Loucy (cell line): ENCODE measurements at regions not wholly inside any gene's neighbourhood (a gene's known extent, or its start where the extent isn't known, plus 50 kb on each side); places are given as distances from the start of the nearest gene placed in this dataset.

Experiments
- H2AFZ ChIP-seq: fragments of 200-600 bp; sonication (generic); 2 replicates; pipeline ENCODE4 v1.6.0; 2016; ENCODE audit warnings: antibody characterized with exemption, mild to moderate bottlenecking, low read length, moderate library complexity
- H3F3A ChIP-seq: fragments of 200-600 bp; 2 replicates; pipeline ENCODE4 v1.6.0; 2016; ENCODE audit warnings: antibody characterized with exemption, low read depth, mild to moderate bottlenecking
- H3K27me3 ChIP-seq: fragments of 200-600 bp; sonication (generic); 2 replicates; pipeline ENCODE4 v1.6.1; 2014; ENCODE audit warnings: low read length, mild to moderate bottlenecking; ENCODE audit not compliant: insufficient read depth, poor library complexity, severe bottlenecking
- H3K36me3 ChIP-seq: fragments of 200-600 bp; sonication (generic); 2 replicates; pipeline ENCODE4 v1.6.1; 2016; ENCODE audit warnings: low read length; ENCODE audit not compliant: insufficient read depth
- H3K4me1 ChIP-seq: fragments of 200-600 bp; sonication (generic); 2 replicates; pipeline ENCODE4 v1.5.1; 2014; ENCODE audit warnings: low read length, mild to moderate bottlenecking; ENCODE audit not compliant: insufficient read depth, poor library complexity, severe bottlenecking
- H3K4me2 ChIP-seq: fragments of 200-600 bp; sonication (generic); 2 replicates; pipeline ENCODE4 v1.6.0; 2014; ENCODE audit warnings: antibody characterized with exemption, low read length, low read depth, mild to moderate bottlenecking; ENCODE audit not compliant: poor library complexity, severe bottlenecking
- H3K4me3 ChIP-seq: fragments of 200-600 bp; sonication (generic); 2 replicates; pipeline ENCODE4 v1.5.1; 2014; ENCODE audit warnings: low read length, mild to moderate bottlenecking, mixed read lengths; ENCODE audit not compliant: poor library complexity, severe bottlenecking
- H3K79me2 ChIP-seq: fragments of 200-600 bp; sonication (generic); 2 replicates; pipeline ENCODE4 v1.6.1; 2014; ENCODE audit warnings: low read length; ENCODE audit not compliant: insufficient read depth
- H3K9ac ChIP-seq: fragments of 200-600 bp; sonication (generic); 2 replicates; pipeline ENCODE4 v1.6.0; 2014; ENCODE audit warnings: mild to moderate bottlenecking, low read depth, low read length, moderate library complexity; ENCODE audit not compliant: poor library complexity, severe bottlenecking
- H3K9me2 ChIP-seq: fragments of 200-600 bp; sonication (generic); replicated peaks from 2 replicates; pipeline ENCODE4 v1.6.1; 2016; ENCODE audit warnings: low read depth, low read length, mixed read lengths
- H3K9me3 ChIP-seq: fragments of 200-600 bp; sonication (generic); 2 replicates; pipeline ENCODE4 v1.6.1; 2014; ENCODE audit warnings: mild to moderate bottlenecking, antibody characterized with exemption, low read length, low read depth; ENCODE audit not compliant: insufficient read depth
- H4K20me1 ChIP-seq: fragments of 200-600 bp; sonication (generic); 2 replicates; pipeline ENCODE4 v1.6.0; 2014; ENCODE audit warnings: antibody characterized with exemption, low read length, mild to moderate bottlenecking; ENCODE audit not compliant: insufficient read depth, poor library complexity, severe bottlenecking
- CTCF ChIP-seq: fragments of 200-600 bp; sonication (generic); conservative IDR thresholded peaks from 2 replicates; pipeline ENCODE4 v1.5.1; 2014; ENCODE audit warnings: mild to moderate bottlenecking, antibody characterized with exemption, low read length
- EZH2phosphoT487 ChIP-seq: fragments of 200-600 bp; IDR thresholded peaks from 2 replicates; pipeline ENCODE4 v1.6.1; 2018; ENCODE audit warnings: antibody characterized with exemption, mild to moderate bottlenecking, moderate library complexity, borderline replicate concordance

GRCh38 chr7:25665374-25665773 is 437.1 kb upstream of the NPVF start:
- Histone ChIP-seq H3K27me3 (no peaks in the 10 kb centered on the region), H3K36me3 (no peaks in the 10 kb centered on the region), H3F3A (no peaks in the 10 kb centered on the region), H3K4me2 (no peak overlapping the region), H2AFZ (no peak overlapping the region), H3K9me2 (no peaks in the 10 kb centered on the region), H4K20me1 (no peaks in the 10 kb centered on the region), H3K4me3 (no peak overlapping the region), H3K4me1 (no peaks in the 10 kb centered on the region), H3K9me3 (no peaks in the 10 kb centered on the region), H3K9ac (no peak overlapping the region), H3K79me2 (no peaks in the 10 kb centered on the region)
- TF ChIP-seq CTCF (no peak), EZH2phosphoT487 (no peak)

- Histone ChIP-seq H3K4me1 (no peaks in the 10 kb centered on the region), H3F3A (no peaks in the 10 kb centered on the region)
Measured at GRCh38 chr7:25665903-25666670, 437.8 kb upstream of the NPVF start.

GRCh38 chr7:25666671-25667060 is 438.4 kb upstream of the NPVF start:
- Histone ChIP-seq H3K9ac (no peak overlapping the region), H3K4me1 (no peaks in the 10 kb centered on the region), H3K9me2 (no peaks in the 10 kb centered on the region), H3K4me2 (no peak overlapping the region), H3K4me3 (no peak overlapping the region), H3K9me3 (no peaks in the 10 kb centered on the region), H3K36me3 (no peaks in the 10 kb centered on the region), H3F3A (no peaks in the 10 kb centered on the region), H4K20me1 (no peaks in the 10 kb centered on the region), H3K27me3 (no peaks in the 10 kb centered on the region), H3K79me2 (no peaks in the 10 kb centered on the region), H2AFZ (no peak overlapping the region)
- TF ChIP-seq EZH2phosphoT487 (no peak), CTCF (no peak)

More at GRCh38 chr7:25665903-25666670, 437.8 kb upstream of the NPVF start:
- TF ChIP-seq EZH2phosphoT487 (no peak), CTCF (no peak)
- Histone ChIP-seq H3K9me2 (no peaks in the 10 kb centered on the region), H3K36me3 (no peaks in the 10 kb centered on the region), H2AFZ (no peak overlapping the region), H4K20me1 (no peaks in the 10 kb centered on the region), H3K79me2 (no peaks in the 10 kb centered on the region), H3K4me3 (no peak overlapping the region), H3K9ac (no peak overlapping the region), H3K9me3 (no peaks in the 10 kb centered on the region), H3K4me2 (no peak overlapping the region), H3K27me3 (no peaks in the 10 kb centered on the region)
